Astrocyte of the spinal cord (primary cell): ENCODE measurements at regions not wholly inside any gene's neighbourhood (a gene's known extent, or its start where the extent isn't known, plus 50 kb on each side); places are given as distances from the start of the nearest gene placed in this dataset.

Source experiments
- DNase-seq: peaks from one replicate; pipeline ENCODE4 v3.0.0; 2011; ENCODE audit warnings: low read depth, low spot score
- H3K4me3 ChIP-seq: 2 replicates; pipeline ENCODE4 v1.5.1; 2011; ENCODE audit warnings: low read depth, mild to moderate bottlenecking, low read length, moderate library complexity
- in situ Hi-C: cut with HindIII; loops from 2 replicates; pipeline ENCODE4 v1.10.0; 2017; ENCODE audit warnings: low sequenced_read_pairs
- TF ChIP-seq, protein P1 (sequence below): IDR thresholded peaks from 2 replicates; pipeline ENCODE4 v1.5.1; 2012; ENCODE audit warnings: low read depth, mild to moderate bottlenecking, low read length, inconsistent platforms

- TF ChIP-seq, protein P1, sequence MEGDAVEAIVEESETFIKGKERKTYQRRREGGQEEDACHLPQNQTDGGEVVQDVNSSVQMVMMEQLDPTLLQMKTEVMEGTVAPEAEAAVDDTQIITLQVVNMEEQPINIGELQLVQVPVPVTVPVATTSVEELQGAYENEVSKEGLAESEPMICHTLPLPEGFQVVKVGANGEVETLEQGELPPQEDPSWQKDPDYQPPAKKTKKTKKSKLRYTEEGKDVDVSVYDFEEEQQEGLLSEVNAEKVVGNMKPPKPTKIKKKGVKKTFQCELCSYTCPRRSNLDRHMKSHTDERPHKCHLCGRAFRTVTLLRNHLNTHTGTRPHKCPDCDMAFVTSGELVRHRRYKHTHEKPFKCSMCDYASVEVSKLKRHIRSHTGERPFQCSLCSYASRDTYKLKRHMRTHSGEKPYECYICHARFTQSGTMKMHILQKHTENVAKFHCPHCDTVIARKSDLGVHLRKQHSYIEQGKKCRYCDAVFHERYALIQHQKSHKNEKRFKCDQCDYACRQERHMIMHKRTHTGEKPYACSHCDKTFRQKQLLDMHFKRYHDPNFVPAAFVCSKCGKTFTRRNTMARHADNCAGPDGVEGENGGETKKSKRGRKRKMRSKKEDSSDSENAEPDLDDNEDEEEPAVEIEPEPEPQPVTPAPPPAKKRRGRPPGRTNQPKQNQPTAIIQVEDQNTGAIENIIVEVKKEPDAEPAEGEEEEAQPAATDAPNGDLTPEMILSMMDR = no peak
- no peak for DNase-seq
- no peak overlapping the region for H3K4me3 ChIP-seq
- in situ Hi-C loops = no loop called here
Measured at GRCh38 chr11:114775875-114776621, 97.7 kb downstream of the NXPE2 start.

GRCh38 chr11:114776956-114777355, 98.6 kb downstream of the NXPE2 start:
- TF ChIP-seq, protein P1 = no peak
- no peak for DNase-seq

DNA sequence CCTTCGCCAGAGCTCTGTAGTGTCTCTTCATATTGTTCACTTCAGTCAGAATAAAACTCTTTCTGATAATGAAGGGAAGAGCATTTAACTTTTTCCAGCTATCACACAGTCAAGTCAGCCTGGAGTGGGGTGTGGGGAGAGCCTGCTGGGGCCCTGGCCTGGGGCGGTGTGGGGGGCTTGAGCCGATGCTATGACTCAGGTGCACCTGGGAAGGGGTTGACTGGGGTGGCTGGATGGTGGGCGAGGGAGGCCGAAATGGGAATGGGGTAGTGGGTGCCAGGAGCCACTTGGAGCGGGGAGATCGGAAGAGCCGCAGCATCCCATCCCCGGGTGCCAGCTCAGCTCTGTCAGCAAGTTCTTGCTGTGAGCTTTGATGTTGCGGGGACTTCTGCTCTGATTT, 100.9 kb downstream of the NXPE2 start:
- in situ Hi-C loops = no loop called here
- TF ChIP-seq, protein P1 = no peak
- DNase-seq = no peak
- no peak overlapping the region for H3K4me3 ChIP-seq

More at GRCh38 chr11:114776956-114777355, 98.6 kb downstream of the NXPE2 start:
- H3K4me3 ChIP-seq = no peak overlapping the region
- in situ Hi-C loops = no loop called here

DNA sequence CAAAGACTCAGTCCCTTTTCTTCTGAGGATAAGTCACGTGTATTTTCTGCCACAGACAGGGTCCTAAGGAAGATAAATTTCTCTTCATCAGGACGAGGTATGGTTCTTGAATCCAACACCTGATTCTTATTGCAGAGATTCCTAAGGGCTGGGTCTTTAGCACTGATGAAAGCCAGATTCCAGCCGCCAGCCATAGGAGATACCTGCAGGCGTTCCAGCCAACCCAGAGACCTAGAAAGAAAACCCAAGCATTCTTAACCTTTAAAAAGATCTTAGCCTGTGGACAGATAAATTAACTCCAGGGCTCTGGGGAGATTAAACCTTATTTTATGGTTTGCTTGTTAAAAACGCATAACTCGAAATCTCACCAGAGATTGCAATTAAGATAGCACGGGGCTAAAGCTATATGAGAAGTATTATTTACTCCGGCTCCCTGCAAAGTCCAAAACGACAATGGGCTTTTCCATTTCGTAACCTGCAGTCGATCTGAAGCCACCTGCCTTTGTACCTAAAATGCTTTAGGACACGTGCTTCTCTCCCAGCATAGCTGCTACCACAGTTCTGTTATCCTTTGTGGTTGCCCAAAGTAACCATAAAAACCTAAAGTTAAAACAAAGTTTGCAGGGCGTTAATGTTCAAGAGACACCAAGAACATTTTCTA, 104.5 kb downstream of the NXPE2 start:
- no peak overlapping the region for H3K4me3 ChIP-seq
- in situ Hi-C loops = no loop called here
- TF ChIP-seq, protein P1 = no peak
- no peak for DNase-seq

DNA sequence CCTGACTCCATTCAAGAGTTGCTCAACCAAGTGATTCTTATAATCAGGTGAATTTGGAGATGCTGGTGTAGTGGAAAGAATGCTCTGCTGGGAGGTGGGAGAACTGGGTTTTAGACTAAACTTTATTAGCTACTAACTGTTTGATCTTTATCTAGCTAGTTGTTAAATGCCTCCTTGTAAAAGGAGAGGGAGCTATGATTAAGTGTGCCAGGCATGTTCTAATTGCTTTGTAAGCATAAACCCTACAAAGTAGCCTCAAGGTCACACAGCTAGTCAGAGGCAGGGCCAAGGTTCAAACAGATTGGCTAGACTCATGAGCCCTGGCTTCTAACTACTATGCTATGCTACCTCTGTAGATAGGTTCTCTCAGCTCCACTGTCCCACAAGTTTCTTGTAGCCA, 105.5 kb downstream of the NXPE2 start:
- DNase-seq = no peak
- no peak overlapping the region for H3K4me3 ChIP-seq
- TF ChIP-seq, protein P1 = no peak
- in situ Hi-C loops = no loop called here

DNA sequence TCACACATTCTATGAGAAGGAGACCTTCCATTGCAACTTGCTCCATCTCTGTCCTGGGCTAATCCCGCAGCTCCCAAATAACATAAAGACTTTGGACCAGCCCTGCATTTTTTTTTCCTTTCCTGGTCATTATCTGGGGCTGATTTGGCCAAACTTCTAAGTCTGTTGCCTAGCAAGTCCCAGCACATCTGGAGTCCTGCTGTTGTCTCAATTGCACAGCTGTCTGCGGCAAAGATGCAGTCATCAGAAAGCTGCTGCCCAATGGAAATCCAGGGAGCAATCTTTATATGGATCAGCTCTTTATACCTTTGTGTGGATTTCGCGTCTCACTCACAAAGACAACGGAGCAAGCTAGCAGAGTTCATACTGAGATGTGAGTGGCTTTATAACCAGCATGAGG, 105.9 kb downstream of the NXPE2 start:
- in situ Hi-C loops = no loop called here
- TF ChIP-seq, protein P1 = no peak
- H3K4me3 ChIP-seq = no peak overlapping the region

More for the DNA sequence above, 105.9 kb downstream of the NXPE2 start:
- DNase-seq = no peak
